ENCODE measurements at regions not wholly inside any gene's neighbourhood (a gene's known extent, or its start where the extent isn't known, plus 50 kb on each side); places are given as distances from the start of the nearest gene placed in this dataset.

GRCh38 chr14:43360239-43360638, 1146.8 kb downstream of the FSCB start:
- no peak overlapping the region for H3K27ac ChIP-seq (ENCODE audit: low read depth, low read length)

GRCh38 chr14:43359317-43359716, 1147.8 kb downstream of the FSCB start:
- H3K9me3 ChIP-seq (ENCODE audit: control insufficient read depth, insufficient read depth, low read length) = peaks cover 3% of the 10 kb centered on the region; the same call in 1 of the 2 replicates
- no peaks in the 10 kb centered on the region for H3F3A ChIP-seq (ENCODE audit: control insufficient read depth, insufficient read depth)
- no peaks in the 10 kb centered on the region for H3K27me3 ChIP-seq (ENCODE audit: control insufficient read depth, low read length)
- TF ChIP-seq CTCF (IDR thresholded peaks at IDR 0.05; ENCODE audit: low read depth, low read length, poor library complexity, severe bottlenecking) (no peak), EZH2phosphoT487 (IDR thresholded peaks at IDR 0.05; ENCODE audit: borderline replicate concordance, low read length) (no peak)
- H3K4me1 ChIP-seq (ENCODE audit: control insufficient read depth, low read length) = no peaks in the 10 kb centered on the region
- H3K36me3 ChIP-seq (ENCODE audit: control insufficient read depth, low read length) = no peaks in the 10 kb centered on the region
- H3K4me3 ChIP-seq (ENCODE audit: low read length) = no peak overlapping the region
- no peaks in the 10 kb centered on the region for H3K79me2 ChIP-seq (ENCODE audit: control insufficient read depth, low read length)
- H3K27ac ChIP-seq (ENCODE audit: low read depth, low read length) = no peak overlapping the region
- no peaks in the 10 kb centered on the region for H3K9me2 ChIP-seq (replicated peaks; ENCODE audit: control insufficient read depth, low read length)
- H4K20me1 ChIP-seq (ENCODE audit: control insufficient read depth, insufficient read depth, low read depth, low read length) = no peaks in the 10 kb centered on the region
- no peak overlapping the region for H3K4me2 ChIP-seq (ENCODE audit: low read length)

More at GRCh38 chr14:43360239-43360638, 1146.8 kb downstream of the FSCB start:
- TF ChIP-seq CTCF (IDR thresholded peaks at IDR 0.05; ENCODE audit: low read depth, low read length, poor library complexity, severe bottlenecking) = no peak
- no peak for TF ChIP-seq EZH2phosphoT487 (IDR thresholded peaks at IDR 0.05; ENCODE audit: borderline replicate concordance, low read length)
- Histone ChIP-seq H3K9me3 (ENCODE audit: control insufficient read depth, insufficient read depth, low read length) (peaks cover 3% of the 10 kb centered on the region; the same call in 1 of the 2 replicates), H3K4me3 (ENCODE audit: low read length) (no peak overlapping the region), H4K20me1 (ENCODE audit: control insufficient read depth, insufficient read depth, low read depth, low read length) (no peaks in the 10 kb centered on the region), H3K36me3 (ENCODE audit: control insufficient read depth, low read length) (no peaks in the 10 kb centered on the region), H3K4me1 (ENCODE audit: control insufficient read depth, low read length) (no peaks in the 10 kb centered on the region), H3K79me2 (ENCODE audit: control insufficient read depth, low read length) (no peaks in the 10 kb centered on the region), H3K4me2 (ENCODE audit: low read length) (no peak overlapping the region), H3K9me2 (replicated peaks; ENCODE audit: control insufficient read depth, low read length) (no peaks in the 10 kb centered on the region), H3F3A (ENCODE audit: control insufficient read depth, insufficient read depth) (no peaks in the 10 kb centered on the region), H3K27me3 (ENCODE audit: control insufficient read depth, low read length) (no peaks in the 10 kb centered on the region)

GRCh38 chr14:43356979-43357545, 1150.0 kb downstream of the FSCB start:
- Histone ChIP-seq H3F3A (ENCODE audit: control insufficient read depth, insufficient read depth) (no peaks in the 10 kb centered on the region), H3K4me1 (ENCODE audit: control insufficient read depth, low read length) (no peaks in the 10 kb centered on the region), H3K27ac (ENCODE audit: low read depth, low read length) (no peak overlapping the region), H3K4me2 (ENCODE audit: low read length) (no peak overlapping the region), H3K27me3 (ENCODE audit: control insufficient read depth, low read length) (no peaks in the 10 kb centered on the region), H3K36me3 (ENCODE audit: control insufficient read depth, low read length) (no peaks in the 10 kb centered on the region), H4K20me1 (ENCODE audit: control insufficient read depth, insufficient read depth, low read depth, low read length) (no peaks in the 10 kb centered on the region), H3K4me3 (ENCODE audit: low read length) (no peak overlapping the region), H3K9me3 (ENCODE audit: control insufficient read depth, insufficient read depth, low read length) (peaks cover 3% of the 10 kb centered on the region; the same call in 1 of the 2 replicates), H3K9me2 (replicated peaks; ENCODE audit: control insufficient read depth, low read length) (no peaks in the 10 kb centered on the region), H3K79me2 (ENCODE audit: control insufficient read depth, low read length) (no peaks in the 10 kb centered on the region)
- TF ChIP-seq CTCF (IDR thresholded peaks at IDR 0.05; ENCODE audit: low read depth, low read length, poor library complexity, severe bottlenecking) (no peak), EZH2phosphoT487 (IDR thresholded peaks at IDR 0.05; ENCODE audit: borderline replicate concordance, low read length) (no peak)
